ENCODE measurements at regions not wholly inside any gene's neighbourhood (a gene's known extent, or its start where the extent isn't known, plus 50 kb on each side); places are given as distances from the start of the nearest gene placed in this dataset.

DNA sequence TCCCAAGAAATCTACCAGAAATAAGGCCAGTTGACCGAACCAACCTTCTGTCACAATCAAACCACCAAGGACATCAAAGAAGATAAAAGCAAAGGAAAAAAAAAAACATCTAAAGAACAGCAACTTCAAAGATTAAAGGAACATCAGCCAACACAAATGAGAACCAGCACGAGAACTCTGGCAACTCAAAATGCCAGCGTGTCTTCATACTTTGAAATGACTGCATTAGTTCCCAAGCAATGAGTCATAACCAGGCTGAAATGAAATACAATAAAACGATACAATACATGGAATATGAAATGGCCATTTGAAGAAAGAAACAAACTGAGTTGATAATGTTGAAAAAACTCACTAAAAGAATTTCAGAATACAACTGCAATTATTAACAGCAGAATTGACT lies 611.6 kb upstream of the GRIA3 start:
- TF ChIP-seq, protein P1, sequence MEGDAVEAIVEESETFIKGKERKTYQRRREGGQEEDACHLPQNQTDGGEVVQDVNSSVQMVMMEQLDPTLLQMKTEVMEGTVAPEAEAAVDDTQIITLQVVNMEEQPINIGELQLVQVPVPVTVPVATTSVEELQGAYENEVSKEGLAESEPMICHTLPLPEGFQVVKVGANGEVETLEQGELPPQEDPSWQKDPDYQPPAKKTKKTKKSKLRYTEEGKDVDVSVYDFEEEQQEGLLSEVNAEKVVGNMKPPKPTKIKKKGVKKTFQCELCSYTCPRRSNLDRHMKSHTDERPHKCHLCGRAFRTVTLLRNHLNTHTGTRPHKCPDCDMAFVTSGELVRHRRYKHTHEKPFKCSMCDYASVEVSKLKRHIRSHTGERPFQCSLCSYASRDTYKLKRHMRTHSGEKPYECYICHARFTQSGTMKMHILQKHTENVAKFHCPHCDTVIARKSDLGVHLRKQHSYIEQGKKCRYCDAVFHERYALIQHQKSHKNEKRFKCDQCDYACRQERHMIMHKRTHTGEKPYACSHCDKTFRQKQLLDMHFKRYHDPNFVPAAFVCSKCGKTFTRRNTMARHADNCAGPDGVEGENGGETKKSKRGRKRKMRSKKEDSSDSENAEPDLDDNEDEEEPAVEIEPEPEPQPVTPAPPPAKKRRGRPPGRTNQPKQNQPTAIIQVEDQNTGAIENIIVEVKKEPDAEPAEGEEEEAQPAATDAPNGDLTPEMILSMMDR (IDR thresholded peaks at IDR 0.05) = no peak
- TF ChIP-seq EP300 (IDR thresholded peaks at IDR 0.05) (no peak), POLR2AphosphoS5 (IDR thresholded peaks at IDR 0.05) (no peak)
